ENCODE measurements at regions not wholly inside any gene's neighbourhood (a gene's known extent, or its start where the extent isn't known, plus 50 kb on each side); places are given as distances from the start of the nearest gene placed in this dataset.

DNA sequence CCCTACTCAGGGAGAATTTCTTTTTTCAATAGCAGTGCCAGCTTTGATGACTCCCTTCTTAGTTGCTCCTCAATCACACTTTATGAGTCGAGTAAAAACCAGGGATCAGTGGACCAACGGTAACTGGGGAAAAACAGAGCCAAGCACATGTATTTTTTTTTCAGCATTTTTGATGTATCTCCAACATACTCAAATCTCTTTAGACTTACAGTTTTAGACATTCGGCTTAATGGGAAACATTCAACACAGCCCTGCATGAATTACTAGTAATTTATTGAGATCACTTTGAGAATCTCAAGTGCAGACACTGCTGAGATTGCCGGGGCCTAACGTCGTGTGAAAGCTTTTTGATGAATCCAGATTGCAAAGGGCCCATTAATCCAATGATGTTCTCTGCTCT lies 306.7 kb downstream of the NUAK1 start:
- FAIRE-seq (no peak), DNase-seq (ENCODE audit: insufficient read length, low spot score) (no peak)
- no peak for TF ChIP-seq POLR2A (IDR thresholded peaks at IDR 0.05; ENCODE audit: low read depth, low read length)

GRCh38 chr12:105832806-105833205 lies 305.9 kb downstream of the NUAK1 start:
- TF ChIP-seq POLR2A (IDR thresholded peaks at IDR 0.05; ENCODE audit: low read depth, low read length) = no peak
- FAIRE-seq (no peak), DNase-seq (ENCODE audit: insufficient read length, low spot score) (no peak)

DNA sequence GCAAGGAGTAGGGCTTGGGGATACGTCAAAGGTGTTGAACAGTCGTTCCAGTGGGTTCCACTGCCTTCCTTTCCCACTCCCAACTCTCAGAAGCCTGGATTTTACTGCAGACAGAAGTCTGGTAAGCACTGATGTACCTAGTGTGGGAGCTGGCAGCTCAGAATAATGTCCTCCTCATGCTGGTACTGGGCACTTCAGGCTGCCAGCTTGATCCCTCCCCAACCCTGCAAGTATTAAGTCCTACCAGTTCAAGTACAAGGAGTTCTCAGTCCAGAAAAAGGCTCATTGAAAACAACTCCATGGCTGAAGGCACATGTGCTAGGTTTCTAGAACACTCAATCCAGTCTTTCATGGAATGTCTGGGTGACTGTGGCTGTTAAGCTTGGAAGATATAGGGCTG lies 304.3 kb downstream of the NUAK1 start:
- FAIRE-seq (no peak), DNase-seq (ENCODE audit: insufficient read length, low spot score) (no peak)
- TF ChIP-seq POLR2A (IDR thresholded peaks at IDR 0.05; ENCODE audit: low read depth, low read length) = no peak

DNA sequence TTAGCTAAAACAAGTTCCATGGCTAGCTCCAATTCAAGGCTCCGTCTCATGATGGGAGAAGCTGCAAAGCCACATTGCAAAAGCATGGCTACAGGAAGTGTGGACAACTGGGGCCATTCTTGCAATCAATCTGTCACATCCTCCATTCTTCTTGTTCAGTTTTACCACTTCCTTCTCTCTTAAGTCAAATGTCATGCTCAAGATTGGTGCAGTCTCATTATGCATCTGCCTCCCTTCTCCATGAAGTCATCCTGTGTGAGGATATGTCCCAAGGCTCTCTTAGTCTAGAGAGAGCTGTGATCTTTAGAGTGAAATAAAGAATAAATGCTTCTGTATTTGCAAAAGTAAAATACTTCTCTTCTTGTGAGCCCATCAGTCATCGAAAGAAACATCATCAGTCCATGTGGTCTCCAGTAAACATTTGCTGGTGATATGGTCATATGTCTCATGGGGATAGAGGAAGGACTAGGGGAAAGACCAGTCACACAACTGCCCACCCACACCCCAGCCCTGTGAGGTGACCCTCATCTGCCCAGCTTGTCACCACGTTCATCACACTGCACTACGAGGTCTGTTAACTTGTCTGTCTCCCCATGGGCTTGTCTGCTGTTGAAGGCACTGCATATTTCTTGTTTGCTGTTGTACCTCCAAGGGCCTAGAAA lies 303.0 kb downstream of the NUAK1 start:
- DNase-seq (ENCODE audit: insufficient read length, low spot score) = no peak
- no peak for TF ChIP-seq POLR2A (IDR thresholded peaks at IDR 0.05; ENCODE audit: low read depth, low read length)
- no peak for FAIRE-seq

DNA sequence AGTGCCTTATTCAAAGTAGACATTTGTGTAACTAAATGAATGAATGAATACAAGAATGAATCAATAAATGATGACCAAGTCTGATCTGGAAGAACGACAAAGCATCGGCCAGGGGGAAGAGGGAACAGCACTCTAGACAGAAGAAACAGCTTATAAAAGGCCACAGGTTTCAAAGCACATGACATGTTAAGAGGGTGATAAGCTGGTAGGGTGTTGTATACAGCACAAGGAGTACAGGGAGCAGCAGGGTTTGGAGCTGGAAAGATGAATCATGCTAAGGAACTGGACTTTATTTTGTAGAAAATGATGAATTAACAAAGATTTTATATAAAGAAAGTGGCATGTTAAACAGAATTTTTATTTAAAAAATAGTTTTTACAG lies 302.5 kb downstream of the NUAK1 start:
- no peak for TF ChIP-seq POLR2A (IDR thresholded peaks at IDR 0.05; ENCODE audit: low read depth, low read length)
- DNase-seq (ENCODE audit: insufficient read length, low spot score) = no peak
- FAIRE-seq = no peak

- TF ChIP-seq POLR2A (IDR thresholded peaks at IDR 0.05; ENCODE audit: low read depth, low read length) = no peak
- FAIRE-seq (no peak), DNase-seq (ENCODE audit: insufficient read length, low spot score) (no peak)
Measured at GRCh38 chr12:105839629-105840127, 299.1 kb downstream of the NUAK1 start.

DNA sequence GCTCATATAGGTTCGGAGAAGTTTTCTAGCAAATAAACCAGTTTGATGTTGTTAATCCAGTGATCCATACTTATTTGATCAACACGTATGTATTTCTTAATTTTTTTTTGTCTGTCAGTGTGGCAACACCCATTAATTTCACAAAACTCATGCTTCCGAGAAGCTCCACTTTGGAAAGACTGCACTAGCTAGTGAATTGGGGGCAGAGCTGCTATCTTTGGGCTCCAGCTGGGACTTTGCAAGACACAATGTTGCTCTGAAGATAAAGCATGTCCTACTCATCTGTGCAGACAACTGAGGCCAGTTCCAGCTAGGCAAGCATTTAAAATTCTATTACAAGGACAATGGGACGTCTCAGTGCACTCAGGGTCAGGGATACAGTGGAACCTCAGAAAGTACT lies 298.4 kb downstream of the NUAK1 start:
- DNase-seq (ENCODE audit: insufficient read length, low spot score) = no peak
- FAIRE-seq = no peak
- no peak for TF ChIP-seq POLR2A (IDR thresholded peaks at IDR 0.05; ENCODE audit: low read depth, low read length)

- FAIRE-seq = no peak
- TF ChIP-seq POLR2A (IDR thresholded peaks at IDR 0.05; ENCODE audit: low read depth, low read length) = no peak
- no peak for DNase-seq (ENCODE audit: insufficient read length, low spot score)
Measured at GRCh38 chr12:105841840-105842239, 296.9 kb downstream of the NUAK1 start.

- TF ChIP-seq POLR2A (IDR thresholded peaks at IDR 0.05; ENCODE audit: low read depth, low read length) = no peak
- DNase-seq (ENCODE audit: insufficient read length, low spot score) = no peak
- no peak for FAIRE-seq
Measured at GRCh38 chr12:105843561-105843960, 295.2 kb downstream of the NUAK1 start.

- TF ChIP-seq POLR2A (IDR thresholded peaks at IDR 0.05; ENCODE audit: low read depth, low read length) = no peak
- FAIRE-seq = no peak
- no peak for DNase-seq (ENCODE audit: insufficient read length, low spot score)
Measured at GRCh38 chr12:105843986-105844760, 294.6 kb downstream of the NUAK1 start.

DNA sequence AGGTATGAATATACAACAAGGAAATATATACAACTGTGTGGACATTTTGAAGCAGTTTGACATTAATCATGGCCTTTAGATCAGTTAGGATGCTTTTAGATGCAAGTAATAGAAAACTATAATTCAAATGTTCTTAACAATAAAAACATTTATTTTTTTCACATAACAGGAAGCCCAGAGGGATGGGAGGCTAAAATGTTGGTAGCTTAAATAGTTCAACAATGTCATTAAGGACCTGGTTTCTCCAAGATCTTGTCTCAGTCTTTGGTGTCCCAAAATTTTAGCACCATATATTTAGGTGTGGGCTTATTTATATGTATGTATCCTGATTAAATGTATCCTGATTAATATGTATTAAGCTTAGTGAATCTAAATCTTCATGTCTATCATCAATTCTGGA lies 292.4 kb downstream of the NUAK1 start:
- DNase-seq (ENCODE audit: insufficient read length, low spot score) (no peak), FAIRE-seq (no peak)
- TF ChIP-seq POLR2A (IDR thresholded peaks at IDR 0.05; ENCODE audit: low read depth, low read length) = no peak

DNA sequence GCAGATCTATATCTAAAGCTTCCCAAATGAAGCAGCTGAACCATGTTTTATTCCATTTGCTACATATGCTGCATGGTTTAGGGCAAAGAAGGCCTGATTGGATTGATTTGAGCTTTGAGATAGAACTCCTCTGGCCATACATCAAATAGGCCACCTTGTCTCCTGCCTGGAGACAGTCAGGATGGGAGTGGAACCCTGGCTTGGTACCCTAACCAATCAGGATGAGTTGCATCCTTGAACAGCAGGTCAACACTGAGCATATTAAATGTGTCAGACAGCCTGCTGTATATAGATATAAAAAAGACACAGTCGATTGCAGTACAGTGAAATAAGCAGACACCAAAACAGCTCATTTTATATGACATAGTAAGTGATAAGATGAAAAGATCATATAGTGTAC lies 291.7 kb downstream of the NUAK1 start:
- TF ChIP-seq POLR2A (IDR thresholded peaks at IDR 0.05; ENCODE audit: low read depth, low read length) = no peak
- FAIRE-seq = no peak
- no peak for DNase-seq (ENCODE audit: insufficient read length, low spot score)

GRCh38 chr12:105848286-105848685 lies 290.5 kb downstream of the NUAK1 start:
- FAIRE-seq (no peak), DNase-seq (ENCODE audit: insufficient read length, low spot score) (no peak)
- TF ChIP-seq POLR2A (IDR thresholded peaks at IDR 0.05; ENCODE audit: low read depth, low read length) = no peak

DNA sequence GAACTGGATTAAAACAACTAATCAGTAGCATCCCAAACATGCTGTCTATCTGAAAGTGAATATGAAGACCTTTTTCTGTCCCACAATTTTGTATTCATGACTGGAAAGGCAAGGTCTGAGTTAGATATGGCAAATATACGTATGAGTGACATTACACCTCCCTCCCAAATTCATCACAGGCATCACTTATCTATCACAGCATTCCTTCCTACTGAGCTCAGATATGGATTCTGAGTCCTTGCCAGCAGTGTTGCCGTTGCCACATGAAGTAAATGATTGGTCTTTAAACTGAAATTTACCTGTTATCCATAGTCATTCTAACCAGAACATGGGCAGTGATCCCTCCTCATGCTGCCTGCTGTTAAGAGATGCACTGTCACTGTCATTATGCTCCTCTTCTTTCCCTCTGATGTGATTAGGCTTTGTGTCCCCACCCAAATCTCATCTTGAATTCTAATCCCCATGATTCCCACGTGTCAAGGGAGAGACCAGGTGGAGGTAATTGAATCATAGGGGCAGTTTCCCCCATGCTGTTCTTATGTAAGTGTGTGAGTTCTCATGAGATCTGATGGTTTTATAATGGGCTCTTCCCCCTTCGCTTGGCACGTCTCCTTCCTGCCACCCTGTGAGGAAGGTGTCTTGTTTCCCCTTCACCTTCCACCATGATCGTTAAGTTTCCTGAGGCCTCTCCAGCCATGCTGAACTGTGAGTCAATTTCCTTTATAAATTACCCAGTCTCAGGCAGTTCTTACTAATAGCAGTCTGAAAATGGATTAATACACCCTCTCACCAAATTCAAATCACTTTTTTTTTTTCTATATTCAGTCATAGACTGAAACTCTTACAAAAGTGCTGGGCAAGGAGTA lies 288.4 kb downstream of the NUAK1 start:
- no peak for FAIRE-seq
- DNase-seq (ENCODE audit: insufficient read length, low spot score) = no peak
- no peak for TF ChIP-seq POLR2A (IDR thresholded peaks at IDR 0.05; ENCODE audit: low read depth, low read length)

Measured in H54 (cell line).